Activated T-cell treated with anti-CD3 and anti-CD28 coated beads for 4 hours (primary cell): ENCODE measurements at regions not wholly inside any gene's neighbourhood (a gene's known extent, or its start where the extent isn't known, plus 50 kb on each side); places are given as distances from the start of the nearest gene placed in this dataset.

Experiments
- DNase-seq: peaks from one replicate; pipeline ENCODE4 v3.0.0-alpha.2; 2020

GRCh38 chr5:133705331-133705730 lies 93.0 kb upstream of the FSTL4 start:
- DNase-seq: no peak

GRCh38 chr5:133704411-133704810 lies 92.1 kb upstream of the FSTL4 start:
- DNase-seq: no peak

- no peak for DNase-seq
Measured at GRCh38 chr5:133703935-133704334, 91.6 kb upstream of the FSTL4 start.

GRCh38 chr5:133702791-133703770 lies 90.7 kb upstream of the FSTL4 start:
- DNase-seq: no peak

- DNase-seq: no peak
Measured at GRCh38 chr5:133701871-133702270, 89.5 kb upstream of the FSTL4 start.

- DNase-seq: no peak
Measured at GRCh38 chr5:133700251-133700650, 87.9 kb upstream of the FSTL4 start.

GRCh38 chr5:133698646-133699526 lies 86.5 kb upstream of the FSTL4 start:
- DNase-seq: no peak

- no peak for DNase-seq
Measured at GRCh38 chr5:133698259-133698554, 85.9 kb upstream of the FSTL4 start.

- no peak for DNase-seq
Measured at GRCh38 chr5:133697536-133698258, 85.4 kb upstream of the FSTL4 start.

- no peak for DNase-seq
Measured at GRCh38 chr5:133696782-133697507, 84.6 kb upstream of the FSTL4 start.

GRCh38 chr5:133696006-133696584 lies 83.8 kb upstream of the FSTL4 start:
- DNase-seq: no peak

GRCh38 chr5:133694181-133694831 lies 82.0 kb upstream of the FSTL4 start:
- DNase-seq: no peak

GRCh38 chr5:133691448-133691847 lies 79.1 kb upstream of the FSTL4 start:
- no peak for DNase-seq

- DNase-seq: no peak
Measured at GRCh38 chr5:133690746-133691145, 78.4 kb upstream of the FSTL4 start.

- no peak for DNase-seq
Measured at GRCh38 chr5:133688391-133688790, 76.0 kb upstream of the FSTL4 start.

GRCh38 chr5:133687212-133688061 lies 75.1 kb upstream of the FSTL4 start:
- no peak for DNase-seq

- no peak for DNase-seq
Measured at GRCh38 chr5:133686566-133686965, 74.2 kb upstream of the FSTL4 start.

- no peak for DNase-seq
Measured at GRCh38 chr5:133685402-133686018, 73.2 kb upstream of the FSTL4 start.

- DNase-seq: no peak
Measured at GRCh38 chr5:133683646-133684596, 71.6 kb upstream of the FSTL4 start.
